ENCODE measurements at regions not wholly inside any gene's neighbourhood (a gene's known extent, or its start where the extent isn't known, plus 50 kb on each side); places are given as distances from the start of the nearest gene placed in this dataset.
"Not testable (repeated sequence)": the region's sequence is repeated elsewhere in the genome, so short reads cannot be mapped to it uniquely, and the experiment has no call there.

GRCh38 chr4:111933703-111934102 is 211.6 kb upstream of the FAM241A start:
- no peak for DNase-seq

- DNase-seq: no peak
Measured at GRCh38 chr4:111934314-111934713, 210.9 kb upstream of the FAM241A start.

GRCh38 chr4:111937368-111937767 is 207.9 kb upstream of the FAM241A start:
- DNase-seq: peak; percentile 2

GRCh38 chr4:111941957-111942356 is 203.3 kb upstream of the FAM241A start:
- no peak for DNase-seq

DNA sequence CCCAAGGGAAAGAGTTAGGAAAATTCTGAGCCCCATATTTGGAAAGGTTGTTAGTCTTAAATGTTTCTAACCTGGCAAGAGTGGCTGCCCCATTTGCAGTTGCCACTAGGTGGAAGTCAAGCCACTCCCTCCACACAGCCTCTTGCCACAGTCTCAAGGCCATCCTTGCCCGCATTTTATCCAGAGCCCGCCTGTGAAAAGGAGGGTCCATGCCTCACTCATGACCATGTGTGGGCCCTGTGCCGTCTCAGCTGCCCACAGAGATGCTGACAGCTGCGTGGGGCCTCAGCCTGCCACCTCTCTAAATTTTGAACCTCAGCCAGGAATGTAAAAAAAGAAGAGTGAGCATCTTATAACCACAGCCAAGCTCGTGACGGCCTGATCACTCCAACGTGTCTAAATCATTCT is 201.5 kb upstream of the FAM241A start:
- DNase-seq: no peak

DNA sequence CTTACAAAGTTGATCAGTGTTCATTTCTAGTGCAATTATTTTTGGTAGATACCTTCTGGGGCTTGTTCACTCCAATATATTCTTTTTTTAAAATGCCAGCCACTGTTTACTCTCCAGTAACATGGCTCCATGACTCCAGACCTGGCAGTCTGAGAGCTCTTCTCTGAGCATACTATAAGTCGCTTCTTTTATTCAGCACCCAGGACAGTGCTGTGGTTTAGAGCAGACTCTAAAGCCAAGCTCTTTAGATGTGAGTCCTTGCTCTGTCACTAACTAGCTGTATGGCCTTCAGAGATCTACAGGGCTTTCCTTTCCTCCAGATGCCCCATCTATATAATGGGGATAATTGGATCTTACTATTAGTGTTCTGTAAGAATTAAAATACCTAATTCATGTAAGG is 200.2 kb upstream of the FAM241A start:
- no peak for DNase-seq

- DNase-seq: no peak
Measured at GRCh38 chr4:111946800-111947199, 198.5 kb upstream of the FAM241A start.

DNA sequence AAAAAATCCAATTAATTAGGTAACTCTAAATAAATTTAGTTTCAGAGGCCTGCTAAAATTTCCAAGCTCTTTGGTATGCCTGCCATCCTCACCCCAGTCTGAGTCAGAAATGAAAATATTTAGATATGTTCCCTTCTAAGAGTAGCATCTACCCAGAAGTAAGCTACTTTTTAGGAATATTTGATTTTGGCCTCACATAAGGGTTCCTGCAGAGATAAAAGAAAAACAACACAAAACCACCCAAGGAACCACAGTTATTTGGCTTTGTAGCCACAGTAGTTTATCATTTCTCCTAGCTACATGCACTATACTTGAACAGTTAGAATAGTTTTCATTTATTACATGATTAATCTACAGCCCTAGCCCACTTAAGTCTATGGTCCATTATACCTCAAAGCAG is 192.6 kb upstream of the FAM241A start:
- DNase-seq: no peak

GRCh38 chr4:111954550-111954949 is 190.7 kb upstream of the FAM241A start:
- DNase-seq: no peak

DNA sequence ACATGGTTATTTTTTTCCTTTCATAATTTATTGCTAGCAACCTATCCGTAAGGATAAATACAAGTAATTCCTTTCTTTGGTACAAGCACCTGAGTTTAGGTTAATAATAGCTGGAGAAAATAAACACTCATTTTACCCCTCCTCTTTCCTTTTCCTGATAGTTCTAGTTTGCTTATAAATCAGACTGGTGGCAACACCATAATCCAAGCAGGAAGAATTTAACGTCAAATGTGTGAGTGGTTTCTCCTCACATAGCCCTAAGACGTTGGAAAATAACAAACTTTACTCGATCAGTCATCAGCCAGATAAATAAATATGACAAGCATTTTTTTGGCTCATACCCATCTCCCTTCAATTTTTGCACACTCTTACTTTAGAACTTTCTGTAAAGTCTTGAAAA is 190.3 kb upstream of the FAM241A start:
- no peak for DNase-seq

DNA sequence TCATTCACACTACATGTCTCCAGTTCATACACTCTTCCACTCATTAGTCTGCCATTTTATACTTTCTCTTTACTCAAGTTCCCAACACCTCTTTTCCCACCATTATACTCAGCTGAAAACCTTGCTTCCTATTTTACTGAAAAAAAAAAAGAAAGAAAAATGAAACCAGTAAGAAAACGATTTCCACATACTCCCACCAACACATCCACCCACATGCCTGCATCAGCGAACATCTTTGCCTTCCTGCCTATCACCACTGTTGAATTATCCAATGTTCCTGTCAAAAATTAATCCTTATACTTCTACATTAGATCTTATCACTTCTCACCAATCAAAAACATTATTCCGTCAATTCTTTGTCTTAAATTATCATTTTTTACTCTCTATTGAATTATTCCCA is 188.1 kb upstream of the FAM241A start:
- DNase-seq: no peak

- DNase-seq: no peak
Measured at GRCh38 chr4:111957997-111958396, 187.3 kb upstream of the FAM241A start.

DNA sequence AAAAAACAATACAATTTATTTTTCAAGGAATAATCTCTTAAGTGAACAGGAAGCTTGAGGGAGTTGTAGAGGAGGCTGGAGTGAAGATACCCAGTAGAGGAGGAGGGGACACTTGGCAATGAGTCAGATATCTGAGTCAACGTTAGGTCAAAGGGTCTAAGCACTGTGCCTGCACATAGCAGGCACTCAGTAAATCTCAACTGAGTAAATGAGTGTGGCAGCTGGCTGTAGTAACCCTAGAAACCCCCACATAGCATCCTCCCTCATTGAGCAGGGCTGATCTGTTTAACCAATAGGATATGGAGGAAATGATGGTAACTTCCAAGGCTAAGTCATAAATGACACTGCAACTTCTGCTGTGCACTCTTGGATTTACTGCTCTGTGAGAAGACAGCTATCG is 186.0 kb upstream of the FAM241A start:
- no peak for DNase-seq

DNA sequence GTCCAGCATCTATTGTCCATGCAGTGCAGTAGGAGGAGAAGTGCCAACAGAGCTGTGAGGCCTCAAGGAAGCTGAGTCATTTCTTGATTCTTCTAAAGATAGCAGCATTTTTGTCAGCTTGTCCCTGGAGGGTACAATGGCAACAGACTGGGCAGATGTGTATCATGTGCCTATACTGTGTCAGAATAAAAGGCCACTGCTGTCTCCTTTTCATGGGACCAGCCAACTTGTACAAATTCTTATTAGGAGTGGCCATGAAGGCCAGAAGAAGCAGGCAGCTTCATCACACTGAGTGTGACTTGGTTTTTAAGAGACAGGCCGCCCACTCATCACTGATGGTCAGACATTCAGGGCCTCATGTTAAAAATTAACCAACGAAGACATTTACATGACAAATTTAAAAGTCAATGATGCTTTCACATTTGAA is 185.0 kb upstream of the FAM241A start:
- no peak for DNase-seq

DNA sequence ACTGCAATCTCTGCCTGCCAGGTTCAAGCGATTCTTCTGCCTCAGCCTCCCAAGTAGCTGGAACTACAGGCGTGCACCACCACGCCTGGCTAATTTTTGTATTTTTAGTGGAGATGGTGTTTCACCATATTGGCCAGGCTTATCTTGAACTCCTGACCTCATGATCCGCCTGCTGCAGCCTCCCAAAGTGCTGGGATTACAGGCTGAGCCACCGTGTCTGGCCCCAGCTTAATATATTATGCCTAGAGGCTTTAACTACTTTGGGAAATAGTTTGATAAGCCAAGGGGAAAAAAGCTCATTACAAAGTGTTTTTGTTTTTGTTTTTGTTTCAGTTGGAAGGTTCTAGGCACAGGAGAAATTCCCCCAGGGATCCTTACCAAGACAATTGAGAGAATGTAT is 184.2 kb upstream of the FAM241A start:
- not testable (repeated sequence) for DNase-seq

GRCh38 chr4:111961809-111962208 is 183.4 kb upstream of the FAM241A start:
- no peak for DNase-seq

DNA sequence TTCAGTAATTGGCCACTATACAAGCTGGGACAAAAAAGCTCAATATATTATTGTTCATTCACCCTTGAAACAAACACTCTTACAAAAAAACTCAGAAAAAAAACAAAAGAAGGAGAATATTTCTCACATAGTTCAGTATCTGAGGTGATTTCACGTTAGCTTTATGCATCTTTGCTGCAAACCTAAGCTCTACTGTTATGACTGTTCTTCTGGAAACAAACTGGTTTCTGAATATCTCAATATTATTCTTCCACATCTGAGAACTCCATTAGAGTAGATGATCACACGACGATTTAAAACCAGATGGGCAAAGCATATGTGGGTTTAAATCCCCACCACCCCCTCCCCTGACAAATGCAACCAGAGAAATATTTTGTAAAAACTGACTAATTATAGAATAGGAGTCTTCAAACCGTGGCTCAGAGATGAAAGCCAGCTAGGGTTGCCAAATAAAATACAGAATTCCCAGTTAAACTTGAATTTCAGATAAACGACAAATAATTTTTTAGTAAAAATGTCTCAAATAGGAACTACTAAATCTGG is 182.0 kb upstream of the FAM241A start:
- no peak for DNase-seq

GRCh38 chr4:111977419-111977965 is 167.8 kb upstream of the FAM241A start:
- DNase-seq: no peak

DNA sequence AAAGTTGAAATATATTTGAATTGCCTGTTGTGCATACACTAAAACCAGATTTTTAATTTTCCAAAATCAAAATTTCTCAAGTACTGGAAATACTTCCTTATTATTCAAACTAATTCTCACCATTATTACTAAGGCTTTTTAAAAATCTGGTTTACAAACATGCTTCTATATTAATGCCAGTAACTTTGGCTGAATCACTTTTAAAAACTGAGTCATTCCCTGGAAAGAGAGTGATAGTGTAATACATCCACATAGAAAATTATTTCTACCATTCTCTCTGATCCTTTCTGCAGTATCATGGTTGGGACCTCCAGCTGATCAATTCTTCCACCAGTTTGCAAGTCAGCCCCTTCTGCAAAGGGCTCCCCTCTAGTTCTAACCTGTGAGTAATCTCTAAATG is 165.3 kb upstream of the FAM241A start:
- DNase-seq: no peak

- DNase-seq: no peak
Measured at GRCh38 chr4:111982089-111982488, 163.2 kb upstream of the FAM241A start.

DNA sequence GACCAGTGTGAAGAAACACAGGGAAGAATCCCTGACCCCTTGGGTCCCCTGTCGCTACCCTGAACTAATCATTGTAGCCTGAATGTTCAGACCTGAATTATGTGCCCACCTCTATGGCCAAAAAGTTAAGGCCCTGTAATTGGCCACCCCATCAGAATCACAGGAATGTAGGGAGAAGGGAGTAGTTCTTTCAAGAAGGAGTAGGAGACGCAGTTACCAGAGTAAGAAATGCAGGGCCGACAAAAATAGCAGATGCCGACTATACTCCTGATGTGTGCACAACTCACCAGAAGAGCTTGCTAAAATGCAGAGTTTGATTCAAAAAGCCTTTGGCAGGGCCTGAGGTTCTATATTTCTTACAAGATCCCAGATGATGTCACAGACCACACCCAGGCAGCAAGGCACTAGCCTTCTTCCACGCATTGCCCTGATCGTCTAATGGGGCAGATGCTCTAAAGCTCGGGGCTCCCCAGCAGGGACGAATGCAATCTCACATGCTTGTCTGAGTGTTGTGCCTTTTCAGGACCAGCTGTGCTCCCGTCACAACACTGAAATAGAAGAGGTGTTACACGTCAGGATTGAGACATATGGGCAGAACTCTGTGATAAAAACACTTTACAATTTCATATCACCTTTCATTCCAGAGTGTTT is 161.0 kb upstream of the FAM241A start:
- DNase-seq: no peak

GRCh38 chr4:111985426-111985825 is 159.8 kb upstream of the FAM241A start:
- DNase-seq: no peak

DNA sequence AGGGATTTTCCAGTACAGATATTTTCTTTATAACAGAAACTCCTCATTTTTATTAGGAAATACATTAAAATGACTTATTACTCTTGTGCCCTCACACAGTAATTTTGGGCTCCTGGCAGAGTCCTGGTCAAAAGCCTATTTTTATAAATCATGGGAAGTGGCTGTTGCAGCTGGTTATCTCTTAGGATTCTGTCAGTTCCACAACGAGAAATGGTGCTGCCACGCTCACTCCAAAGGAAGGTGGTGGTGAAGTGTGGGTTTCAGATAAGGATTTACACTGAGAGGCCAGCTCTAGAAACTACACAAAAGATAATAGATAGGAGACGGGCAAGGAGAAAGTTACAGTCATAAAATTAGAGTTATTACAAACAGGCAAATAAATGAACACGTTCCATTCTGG is 159.2 kb upstream of the FAM241A start:
- no peak for DNase-seq

GRCh38 chr4:111988514-111988913 is 156.7 kb upstream of the FAM241A start:
- no peak for DNase-seq

- DNase-seq: no peak
Measured at GRCh38 chr4:111989817-111990216, 155.4 kb upstream of the FAM241A start.

Measured in NCI-H2171 (cell line).